ENCODE measurements at regions not wholly inside any gene's neighbourhood (a gene's known extent, or its start where the extent isn't known, plus 50 kb on each side); places are given as distances from the start of the nearest gene placed in this dataset.
A peak's percentile ranks its signal among the peaks of the same experiment; 100 is the strongest.
"Not testable (repeated sequence)": the region's sequence is repeated elsewhere in the genome, so short reads cannot be mapped to it uniquely, and the experiment has no call there.

GRCh38 chr7:94176694-94177200, 172.6 kb upstream of the BET1 start:
- no peak for DNase-seq

- no peak for DNase-seq
These were observed 173.3 kb upstream of the BET1 start for GRCh38 chr7:94177441-94177840.

GRCh38 chr7:94178230-94178629, 174.1 kb upstream of the BET1 start:
- peak; percentile 15 for DNase-seq

DNA sequence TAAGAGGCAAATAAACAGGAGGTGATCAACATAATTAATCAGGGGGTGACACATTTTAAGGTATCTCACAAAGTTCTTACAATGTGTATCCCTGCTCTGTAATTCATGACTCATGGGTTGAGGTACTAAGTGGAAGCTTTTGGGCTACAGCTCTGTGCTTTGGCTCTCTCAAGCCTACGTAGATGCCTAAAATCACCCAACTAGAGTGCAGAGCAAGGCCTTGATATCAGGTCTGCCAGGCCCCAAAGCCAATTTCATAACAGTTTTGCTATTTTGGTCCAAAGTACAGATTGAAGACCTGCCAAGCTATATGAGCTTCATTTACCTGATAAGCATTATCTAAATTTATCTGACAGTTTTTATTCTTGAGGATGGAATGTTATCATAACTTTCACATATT, 175.3 kb upstream of the BET1 start:
- no peak for DNase-seq

GRCh38 chr7:94182066-94182465, 177.9 kb upstream of the BET1 start:
- DNase-seq, result no peak

GRCh38 chr7:94182721-94183120, 178.6 kb upstream of the BET1 start:
- no peak for DNase-seq

- no peak for DNase-seq
These were observed 179.2 kb upstream of the BET1 start for GRCh38 chr7:94183289-94183749.

- no peak for DNase-seq
These were observed 179.7 kb upstream of the BET1 start for GRCh38 chr7:94183891-94184290.

DNA sequence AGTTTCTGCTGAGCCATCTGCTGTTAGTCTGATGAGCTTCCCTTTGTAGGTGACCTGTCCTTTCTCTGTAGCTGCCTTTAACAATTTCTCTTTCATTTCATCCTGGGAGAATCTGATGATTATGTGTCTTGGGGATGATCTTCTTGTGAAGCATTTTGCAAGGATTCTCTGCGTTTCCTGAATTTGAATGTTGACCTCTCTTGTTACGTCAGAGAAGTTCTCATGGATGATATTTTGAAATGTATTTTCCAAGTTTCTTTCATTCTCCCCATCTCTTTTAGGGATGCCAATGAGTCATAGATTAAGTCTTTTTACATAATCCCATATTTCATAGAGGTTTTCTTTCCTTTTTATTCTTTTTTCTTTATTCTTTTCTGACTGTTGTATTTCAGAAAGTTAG, 184.2 kb upstream of the BET1 start:
- DNase-seq, result no peak

DNA sequence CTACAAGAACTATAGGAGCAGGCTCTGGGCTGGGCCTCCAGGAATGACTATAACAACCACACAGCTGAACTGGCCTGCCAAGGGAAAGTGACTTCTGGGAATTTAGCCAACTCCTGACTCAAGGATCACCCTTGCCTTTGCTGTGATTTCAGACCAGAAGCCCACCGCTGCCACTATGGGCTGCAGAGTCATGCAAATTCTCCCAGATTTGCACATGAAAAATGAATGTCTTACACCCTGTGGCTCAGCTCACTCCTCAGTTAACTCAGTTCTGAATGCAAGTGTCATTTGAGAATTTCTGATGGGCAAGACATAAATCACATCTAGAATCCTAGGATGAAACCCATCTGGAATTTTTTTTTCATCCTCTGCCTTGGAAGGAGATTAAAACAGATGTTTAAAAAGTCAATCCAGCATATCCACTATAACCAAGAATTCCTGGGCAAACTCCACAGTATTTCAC, 186.5 kb upstream of the BET1 start:
- no peak for DNase-seq

- DNase-seq, result not testable (repeated sequence)
These were observed 190.3 kb upstream of the BET1 start for GRCh38 chr7:94194426-94194825.

DNA sequence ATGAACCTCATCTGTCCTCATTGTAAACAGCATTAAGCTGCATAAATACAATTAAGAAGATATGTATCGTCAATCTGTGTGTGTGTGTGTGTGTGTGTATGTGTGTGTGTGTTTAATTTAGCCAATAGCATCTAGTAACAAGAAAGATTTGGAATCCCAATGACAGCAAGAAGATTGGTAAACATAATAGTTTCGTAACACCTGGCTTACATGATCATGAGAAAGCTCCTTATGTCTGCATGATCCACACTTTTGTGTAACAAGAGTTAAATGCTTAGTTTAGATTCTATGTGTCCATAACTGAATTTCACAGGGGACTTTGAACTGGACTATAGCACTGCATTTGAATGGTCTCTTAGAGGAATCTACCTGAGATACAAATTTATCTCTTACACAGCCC, 191.0 kb upstream of the BET1 start:
- no peak for DNase-seq

DNA sequence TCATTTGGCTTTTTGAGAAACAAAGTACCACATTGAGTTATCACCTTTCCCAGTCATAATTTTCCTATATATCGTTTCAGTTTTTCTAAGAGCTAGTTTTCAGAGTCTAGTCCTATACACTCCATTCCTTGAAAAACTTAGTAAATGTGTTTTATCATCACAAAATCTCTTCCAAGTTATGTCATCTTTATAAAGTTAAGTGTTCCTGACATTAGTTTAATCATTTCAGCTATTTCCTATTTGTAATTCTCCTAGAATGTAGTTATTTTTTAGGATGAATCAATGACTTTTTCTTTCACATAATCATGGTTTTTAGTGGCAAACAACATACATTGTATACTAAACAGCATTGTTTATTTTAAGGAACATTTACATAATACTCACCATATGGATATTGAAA, 191.7 kb upstream of the BET1 start:
- DNase-seq, result no peak

DNA sequence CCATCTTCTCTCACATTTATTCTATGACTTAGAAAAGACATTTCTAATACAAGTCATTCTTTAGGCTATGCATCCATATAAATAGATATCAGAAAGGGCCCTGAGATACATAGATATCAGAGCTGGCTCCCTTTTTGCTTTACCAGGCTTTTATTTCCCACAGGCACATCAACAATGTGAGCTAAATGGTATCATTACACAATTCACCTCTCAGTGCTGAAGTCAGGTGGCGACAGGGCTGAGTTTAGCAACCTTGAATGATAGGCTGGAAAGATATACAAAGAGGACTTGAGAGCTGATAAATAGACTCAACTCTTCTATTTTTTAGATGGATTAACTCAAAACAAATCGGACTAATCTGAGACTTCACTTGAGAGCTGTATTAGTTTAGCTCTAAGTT, 189.2 kb upstream of the COL1A2 start:
- DNase-seq, result no peak

DNA sequence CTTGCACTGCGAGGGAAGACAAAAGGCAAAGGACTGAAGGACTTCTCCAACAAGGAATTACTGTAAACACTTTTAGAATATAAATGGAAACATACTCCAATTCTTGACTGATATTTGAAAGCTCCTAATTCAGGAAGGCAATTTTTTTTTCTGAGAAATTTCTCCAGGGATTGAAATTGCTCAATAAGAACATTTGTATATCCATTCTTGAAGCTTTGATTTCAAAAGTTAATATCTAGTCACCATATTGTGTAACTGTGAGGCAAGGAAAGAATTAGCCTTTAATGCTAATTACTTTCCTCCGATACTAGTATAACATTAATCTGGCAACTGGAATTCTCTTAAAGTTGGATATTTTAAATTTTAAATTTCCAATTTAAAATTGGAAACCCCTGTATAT, 188.4 kb upstream of the COL1A2 start:
- DNase-seq, result no peak

DNA sequence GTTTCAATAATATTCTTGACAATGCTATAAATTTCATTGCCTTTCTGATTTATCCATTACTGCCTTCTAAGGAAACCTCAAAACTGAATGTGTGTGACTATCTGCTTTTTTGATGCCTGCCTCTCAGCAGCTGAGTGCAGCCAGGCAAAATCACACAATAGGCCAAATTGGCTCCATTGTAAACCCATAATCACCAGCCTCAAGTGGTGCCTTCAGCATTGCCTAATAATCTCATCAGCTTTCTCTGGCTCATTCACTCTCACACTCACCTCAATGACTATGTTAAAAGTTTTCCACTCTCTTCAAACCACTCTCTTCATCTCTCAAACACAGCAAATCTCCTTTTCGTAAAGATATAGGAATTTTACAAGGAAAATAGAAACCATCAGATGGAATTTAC, 182.5 kb upstream of the COL1A2 start:
- no peak for DNase-seq

DNA sequence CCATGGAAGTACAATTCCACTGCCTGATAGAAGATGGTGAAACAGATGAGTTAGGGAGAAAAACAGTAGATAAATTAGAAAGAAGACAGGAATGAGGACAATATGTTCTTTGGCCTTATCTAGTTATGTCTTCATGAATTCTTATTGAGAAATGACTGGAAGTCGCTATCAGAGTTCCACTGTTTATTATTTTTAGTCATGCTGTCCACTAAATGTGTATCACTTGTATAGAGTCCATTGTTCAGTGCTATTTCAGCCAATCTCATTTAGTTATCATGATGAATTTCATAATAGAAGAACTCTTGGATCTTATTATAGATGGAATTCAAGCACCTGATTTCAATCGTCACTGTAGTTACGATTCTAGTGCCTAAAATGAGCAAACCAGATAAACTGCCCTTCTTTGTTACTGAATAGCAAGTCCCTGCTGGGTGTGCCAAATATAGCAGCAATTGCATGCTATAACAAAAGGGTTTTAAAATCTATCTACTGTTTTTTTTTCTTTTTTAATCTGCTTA, 177.7 kb upstream of the COL1A2 start:
- no peak for DNase-seq

GRCh38 chr7:94217766-94218165, 176.9 kb upstream of the COL1A2 start:
- no peak for DNase-seq

DNA sequence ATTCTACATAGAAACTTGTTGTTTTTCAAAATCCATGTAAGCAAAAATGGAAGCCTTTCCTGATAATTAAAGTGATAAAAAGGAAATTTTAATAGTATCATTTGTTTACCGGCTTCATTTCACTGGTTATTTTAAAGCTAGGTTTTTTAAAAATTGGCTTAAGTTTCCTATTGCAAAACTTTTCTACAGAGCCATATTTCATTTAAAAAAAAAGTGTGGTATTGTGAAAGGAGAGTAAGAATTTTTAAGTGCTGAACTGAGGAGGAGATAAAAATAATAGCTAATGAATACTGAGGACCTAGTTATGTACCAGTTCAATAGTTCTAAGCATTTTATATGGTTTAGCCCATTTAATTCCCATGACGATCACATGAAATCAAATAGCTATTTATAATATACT, 172.2 kb upstream of the COL1A2 start:
- DNase-seq, result no peak

GRCh38 chr7:94223375-94224084, 171.2 kb upstream of the COL1A2 start:
- no peak for DNase-seq

DNA sequence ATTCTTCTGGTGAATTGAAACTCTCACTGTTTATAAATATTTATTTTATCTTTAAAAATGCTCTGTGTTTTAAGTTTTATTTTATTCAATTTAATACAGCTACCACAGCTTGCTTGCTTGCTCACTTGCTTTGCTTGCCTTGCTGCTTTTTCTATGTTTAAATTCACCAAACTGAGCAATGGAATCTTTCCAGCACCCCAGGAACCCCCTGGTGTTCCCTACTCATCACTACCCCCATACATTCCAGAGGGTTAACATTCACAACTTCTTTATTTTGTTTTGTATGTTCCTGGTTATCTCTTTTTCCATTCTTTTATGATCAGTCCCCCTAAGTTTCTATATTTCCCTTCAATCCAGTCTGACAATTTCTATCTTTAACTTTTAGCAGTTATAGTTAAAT, 166.5 kb upstream of the COL1A2 start:
- DNase-seq, result no peak

GRCh38 chr7:94228678-94229077, 166.0 kb upstream of the COL1A2 start:
- DNase-seq, result no peak

- DNase-seq, result no peak
These were observed 163.4 kb upstream of the COL1A2 start for GRCh38 chr7:94231305-94231704.

DNA sequence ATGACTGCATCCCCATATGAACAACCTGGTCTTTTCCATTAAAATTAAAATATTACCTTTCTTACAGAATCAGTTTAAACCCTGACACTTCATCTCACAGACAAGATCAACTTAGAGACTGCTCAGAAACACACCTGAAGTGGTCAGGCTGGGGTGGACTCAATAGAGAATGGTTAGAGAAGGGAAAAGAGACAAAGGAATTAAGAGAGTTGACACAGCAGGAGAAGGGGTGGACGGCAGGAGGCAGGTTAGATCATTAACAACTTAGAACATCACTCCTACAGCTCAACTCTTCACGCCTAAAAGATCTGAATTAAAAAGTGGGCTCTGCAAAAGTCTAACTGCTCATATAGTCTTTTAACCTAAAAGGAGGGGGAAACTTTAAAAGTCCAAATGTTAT, 157.7 kb upstream of the COL1A2 start:
- no peak for DNase-seq

DNA sequence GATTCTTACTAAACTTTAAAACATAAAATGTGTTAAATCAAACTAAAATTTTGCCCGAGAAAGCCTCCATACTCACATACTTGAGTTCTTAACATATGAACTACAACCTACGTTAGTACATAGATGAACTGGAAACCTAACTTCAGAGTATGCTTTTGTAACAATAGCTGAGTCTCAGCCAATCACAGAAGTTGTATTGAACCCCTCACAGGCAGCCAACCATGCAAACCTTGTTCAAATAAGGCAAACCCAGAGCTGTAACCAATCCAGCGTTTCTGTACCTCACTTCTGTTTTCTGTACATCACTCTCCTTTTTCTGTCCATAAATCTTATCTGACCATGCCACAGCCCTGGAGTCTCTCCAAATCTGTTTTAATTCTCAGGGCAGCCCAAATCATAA, 157.3 kb upstream of the COL1A2 start:
- no peak for DNase-seq
